HEK293 (cell line): ENCODE measurements at regions not wholly inside any gene's neighbourhood (a gene's known extent, or its start where the extent isn't known, plus 50 kb on each side); places are given as distances from the start of the nearest gene placed in this dataset.

Experiments used
- CTCF ChIA-PET: fragments of 350-600 bp; formaldehyde crosslinking; extraction: SDS; loops from one replicate; lab custom pipeline; 2021; ENCODE audit warnings: antibody characterized with exemption; lab: Yijun Ruan, JAX
- POLR2A ChIA-PET: fragments of 300-600 bp; formaldehyde crosslinking; extraction: SDS; loops from one replicate; lab custom pipeline; 2020; ENCODE audit warnings: antibody characterized with exemption, inconsistent platforms; lab: Yijun Ruan, JAX
- H3K27ac ChIP-seq: fragments of 200-500 bp; sonication (Bioruptor generic); 2 replicates; pipeline ENCODE4 v1.5.1; 2014; ENCODE audit warnings: low read depth, low read length, control low read depth, inconsistent platforms; ENCODE audit errors: extremely low read depth
- H3K36me3 ChIP-seq, 2 experiments: fragments of 200-500 bp in 1 of 2; sonication (Bioruptor generic) in 1 of 2; 1 replicate in 1 of 2; 2 replicates in 1 of 2; pipeline ENCODE4 v1.5.1; 2014 to 2017; ENCODE audit warnings: inconsistent platforms in 2 of 2, low read length in 2 of 2; ENCODE audit not compliant: control insufficient read depth in 2 of 2, insufficient read depth in 1 of 2
- H3K4me1 ChIP-seq: fragments of 200-500 bp; sonication (Bioruptor generic); 2 replicates; pipeline ENCODE4 v1.5.1; 2014; ENCODE audit warnings: mild to moderate bottlenecking, low read length, inconsistent platforms; ENCODE audit not compliant: control insufficient read depth, insufficient read depth
- H3K4me3 ChIP-seq: 2 replicates; pipeline ENCODE4 v1.5.1; 2011; ENCODE audit warnings: low read depth, mild to moderate bottlenecking, control low read depth, low read length, moderate library complexity
- H3K9me3 ChIP-seq: fragments of 200-500 bp; sonication (Bioruptor generic); 2 replicates; pipeline ENCODE4 v1.5.1; 2014; ENCODE audit warnings: low read depth, low read length, inconsistent platforms; ENCODE audit not compliant: control insufficient read depth, insufficient read depth
- ATF2 ChIP-seq: fragments of 450-650 bp; formaldehyde crosslinking; IDR thresholded peaks from 2 replicates; pipeline ENCODE4 v1.5.1; 2016; ENCODE audit warnings: missing biosample characterization, missing genetic modification characterization, low read depth
- BCL11A ChIP-seq: fragments of 450-650 bp; formaldehyde crosslinking; IDR thresholded peaks from 2 replicates; pipeline ENCODE4 v1.5.1; 2016; ENCODE audit warnings: low read depth, missing biosample characterization, missing genetic modification characterization
- GLI2 ChIP-seq: fragments of 450-650 bp; formaldehyde crosslinking; IDR thresholded peaks from 2 replicates; pipeline ENCODE4; 2017; ENCODE audit warnings: missing biosample characterization, missing genetic modification characterization, low read depth, borderline replicate concordance
- HOXC10 ChIP-seq: sonication (generic); formaldehyde crosslinking; IDR thresholded peaks from 2 replicates; pipeline ENCODE4 v1.8.1; 2023; ENCODE audit warnings: mild to moderate bottlenecking, missing genetic modification reagents
- KLF1 ChIP-seq: fragments of 450-650 bp; formaldehyde crosslinking; IDR thresholded peaks from 2 replicates; pipeline ENCODE4 v1.5.1; 2016; ENCODE audit warnings: missing biosample characterization, missing genetic modification characterization
- KLF10 ChIP-seq: fragments of 450-650 bp; IDR thresholded peaks from 2 replicates; pipeline ENCODE4 v1.5.1; 2018; ENCODE audit warnings: missing biosample characterization, mild to moderate bottlenecking, missing genetic modification characterization
- KLF16 ChIP-seq: fragments of 450-650 bp; formaldehyde crosslinking; IDR thresholded peaks from 2 replicates; pipeline ENCODE4 v1.5.1; 2017; ENCODE audit warnings: missing biosample characterization, missing genetic modification characterization
- SCRT2 ChIP-seq: fragments of 450-650 bp; formaldehyde crosslinking; IDR thresholded peaks from 2 replicates; pipeline ENCODE4 v1.5.1; 2016; ENCODE audit warnings: missing biosample characterization, missing genetic modification characterization
- WT1 ChIP-seq: fragments of 450-650 bp; formaldehyde crosslinking; IDR thresholded peaks from 2 replicates; pipeline ENCODE4 v1.5.1; 2016; ENCODE audit warnings: missing biosample characterization, missing genetic modification characterization
- ZBTB17 ChIP-seq: fragments of 450-650 bp; formaldehyde crosslinking; IDR thresholded peaks from 2 replicates; pipeline ENCODE4 v1.5.1; 2016; ENCODE audit warnings: missing biosample characterization, missing genetic modification characterization
- ZBTB20 ChIP-seq: fragments of 450-650 bp; formaldehyde crosslinking; IDR thresholded peaks from 2 replicates; pipeline ENCODE4 v1.5.1; 2016; ENCODE audit warnings: missing biosample characterization, missing genetic modification characterization
- ZFHX2 ChIP-seq: fragments of 450-650 bp; formaldehyde crosslinking; conservative IDR thresholded peaks from 2 replicates; pipeline ENCODE4 v1.5.1; 2016; ENCODE audit warnings: missing biosample characterization, missing genetic modification characterization
- ZFP69B ChIP-seq: fragments of 450-650 bp; formaldehyde crosslinking; IDR thresholded peaks from 2 replicates; pipeline ENCODE4 v1.5.1; 2016; ENCODE audit warnings: missing biosample characterization, missing genetic modification characterization
- ZNF121 ChIP-seq: fragments of 450-650 bp; formaldehyde crosslinking; IDR thresholded peaks from 2 replicates; pipeline ENCODE4 v1.5.1; 2016; ENCODE audit warnings: missing biosample characterization, missing genetic modification characterization
- ZNF133 ChIP-seq: fragments of 450-650 bp; formaldehyde crosslinking; IDR thresholded peaks from 2 replicates; pipeline ENCODE4 v1.5.1; 2016; ENCODE audit warnings: missing biosample characterization, missing genetic modification characterization
- ZNF239 ChIP-seq: fragments of 450-650 bp; formaldehyde crosslinking; IDR thresholded peaks from 2 replicates; pipeline ENCODE4 v1.5.1; 2016; ENCODE audit warnings: missing biosample characterization, missing genetic modification characterization
- ZNF274 ChIP-seq, 2 experiments: fragments of 200-500 bp in 1 of 2; fragments of 450-650 bp in 1 of 2; sonication (Bioruptor generic) in 1 of 2; formaldehyde crosslinking in 1 of 2; IDR thresholded peaks; 2 replicates each; pipeline versions ENCODE4 v1.5.1 to v1.6.1; 2014 to 2016; ENCODE audit warnings: borderline replicate concordance in 1 of 2, inconsistent platforms in 1 of 2, low read length in 1 of 2, missing biosample characterization in 1 of 2, missing genetic modification characterization in 1 of 2
- ZNF302 ChIP-seq: fragments of 450-650 bp; formaldehyde crosslinking; IDR thresholded peaks from 2 replicates; pipeline ENCODE4 v1.5.1; 2016; ENCODE audit warnings: missing biosample characterization, missing genetic modification characterization, low read depth
- ZNF354C ChIP-seq: fragments of 450-650 bp; formaldehyde crosslinking; IDR thresholded peaks from 2 replicates; pipeline ENCODE4 v1.5.1; 2016; ENCODE audit warnings: missing biosample characterization, missing genetic modification characterization, low read depth, borderline replicate concordance
- ZNF473 ChIP-seq: fragments of 450-650 bp; formaldehyde crosslinking; IDR thresholded peaks from 2 replicates; pipeline ENCODE4 v1.5.1; 2017; ENCODE audit warnings: missing biosample characterization, missing genetic modification characterization
- ZNF514 ChIP-seq: fragments of 450-650 bp; formaldehyde crosslinking; IDR thresholded peaks from 2 replicates; pipeline ENCODE4 v1.5.1; 2016; ENCODE audit warnings: missing biosample characterization, missing genetic modification characterization
- ZNF561 ChIP-seq: fragments of 450-650 bp; IDR thresholded peaks from 2 replicates; pipeline ENCODE4 v1.5.1; 2018; ENCODE audit warnings: missing biosample characterization, missing genetic modification characterization, borderline replicate concordance
- ZNF610 ChIP-seq: fragments of 450-650 bp; formaldehyde crosslinking; IDR thresholded peaks from 2 replicates; pipeline ENCODE4 v1.5.1; 2016; ENCODE audit warnings: missing biosample characterization, missing genetic modification characterization, borderline replicate concordance
- ZNF624 ChIP-seq: fragments of 450-650 bp; formaldehyde crosslinking; IDR thresholded peaks from 2 replicates; pipeline ENCODE4 v1.5.1; 2017; ENCODE audit warnings: missing biosample characterization, missing genetic modification characterization
- ZNF654 ChIP-seq: fragments of 450-650 bp; formaldehyde crosslinking; IDR thresholded peaks from 2 replicates; pipeline ENCODE4 v1.5.1; 2016; ENCODE audit warnings: low read depth, missing biosample characterization, missing genetic modification characterization
- ZNF670 ChIP-seq: fragments of 450-650 bp; formaldehyde crosslinking; IDR thresholded peaks from 2 replicates; pipeline ENCODE4 v1.5.1; 2016; ENCODE audit warnings: missing biosample characterization, missing genetic modification characterization, low read depth
- ZSCAN16 ChIP-seq: fragments of 450-650 bp; formaldehyde crosslinking; IDR thresholded peaks from 2 replicates; pipeline ENCODE4 v1.5.1; 2016; ENCODE audit warnings: missing biosample characterization, missing genetic modification characterization
- TF ChIP-seq, protein P1 (sequence below): fragments of 450-650 bp; formaldehyde crosslinking; IDR thresholded peaks from 2 replicates; pipeline ENCODE4 v1.5.0; 2017; ENCODE audit warnings: missing biosample characterization, missing genetic modification characterization, borderline replicate concordance

- TF ChIP-seq ATF2 (tag by site-specific recombination) (no peak), ZNF624 (tag by site-specific recombination) (no peak), ZNF670 (tag by site-specific recombination) (no peak)
Measured at GRCh38 chr11:127338380-127339259, 338.1 kb upstream of the KIRREL3 start (continued).

DNA sequence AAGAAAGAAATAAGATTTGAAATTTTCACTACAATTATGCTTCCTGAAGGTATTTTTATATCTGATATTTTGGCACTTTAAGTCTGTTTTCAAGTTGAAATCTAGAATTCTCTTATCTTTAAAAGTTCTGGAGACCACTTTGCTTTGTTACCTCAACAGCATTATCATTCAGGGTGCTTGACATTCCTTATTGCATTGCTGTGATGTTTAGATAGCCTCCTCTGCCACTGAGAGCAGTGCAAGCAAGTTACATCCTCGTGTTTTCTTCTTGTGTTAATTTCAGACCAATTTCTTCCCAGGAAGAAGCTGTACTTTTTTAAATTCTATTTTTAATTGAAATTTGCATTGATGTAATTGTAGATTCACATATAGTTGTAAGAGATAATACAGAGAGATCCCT lies 333.9 kb upstream of the KIRREL3 start:
- POLR2A ChIA-PET = no interaction called here

GRCh38 chr11:127332896-127333295 lies 332.3 kb upstream of the KIRREL3 start:
- H3K27ac ChIP-seq = no peak overlapping the region
- TF ChIP-seq SCRT2 (tag by site-specific recombination) = no peak
- TF ChIP-seq, all 188 proteins: peak for 0
- ChIA-PET CTCF (no interaction called here), POLR2A (no interaction called here)
- Histone ChIP-seq H3K36me3 (no peaks in the 10 kb centered on the region), H3K4me3 (no peak overlapping the region), H3K9me3 (no peaks in the 10 kb centered on the region), H3K4me1 (no peaks in the 10 kb centered on the region)

More for the DNA sequence above, 333.9 kb upstream of the KIRREL3 start:
- no peak overlapping the region for H3K4me3 ChIP-seq
- CTCF ChIA-PET = no interaction called here
- TF ChIP-seq KLF10 (tag by site-specific recombination) (no peak), ZNF302 (tag by site-specific recombination) (no peak), ZNF239 (tag by site-specific recombination) (no peak), GLI2 (no peak), ZNF624 (tag by site-specific recombination) (no peak), KLF16 (tag by site-specific recombination) (no peak), ZBTB17 (no peak), ZNF133 (no peak), HOXC10 (CRISPR knock-in tag) (no peak), KLF1 (tag by site-specific recombination) (no peak), ZFHX2 (tag by site-specific recombination) (no peak), ZBTB20 (no peak)
- no peak overlapping the region for H3K27ac ChIP-seq
- H3K36me3 ChIP-seq = no peaks in the 10 kb centered on the region
- H3K9me3 ChIP-seq = no peaks in the 10 kb centered on the region
- no peaks in the 10 kb centered on the region for H3K4me1 ChIP-seq

GRCh38 chr11:127330044-127330443 lies 329.5 kb upstream of the KIRREL3 start:
- POLR2A ChIA-PET = no interaction called here
- TF ChIP-seq ZNF514 (tag by site-specific recombination) = no peak
- TF ChIP-seq ZFP69B = no peak
- TF ChIP-seq ZNF610 (tag by site-specific recombination) = no peak
- no peak for TF ChIP-seq ZNF473
- no peak for TF ChIP-seq ZSCAN16 (tag by site-specific recombination)
- TF ChIP-seq ZNF121 (tag by site-specific recombination) = no peak
- TF ChIP-seq ZNF561 (tag by site-specific recombination) = no peak
- TF ChIP-seq ZNF354C (tag by site-specific recombination) = no peak
- TF ChIP-seq, protein P1, sequence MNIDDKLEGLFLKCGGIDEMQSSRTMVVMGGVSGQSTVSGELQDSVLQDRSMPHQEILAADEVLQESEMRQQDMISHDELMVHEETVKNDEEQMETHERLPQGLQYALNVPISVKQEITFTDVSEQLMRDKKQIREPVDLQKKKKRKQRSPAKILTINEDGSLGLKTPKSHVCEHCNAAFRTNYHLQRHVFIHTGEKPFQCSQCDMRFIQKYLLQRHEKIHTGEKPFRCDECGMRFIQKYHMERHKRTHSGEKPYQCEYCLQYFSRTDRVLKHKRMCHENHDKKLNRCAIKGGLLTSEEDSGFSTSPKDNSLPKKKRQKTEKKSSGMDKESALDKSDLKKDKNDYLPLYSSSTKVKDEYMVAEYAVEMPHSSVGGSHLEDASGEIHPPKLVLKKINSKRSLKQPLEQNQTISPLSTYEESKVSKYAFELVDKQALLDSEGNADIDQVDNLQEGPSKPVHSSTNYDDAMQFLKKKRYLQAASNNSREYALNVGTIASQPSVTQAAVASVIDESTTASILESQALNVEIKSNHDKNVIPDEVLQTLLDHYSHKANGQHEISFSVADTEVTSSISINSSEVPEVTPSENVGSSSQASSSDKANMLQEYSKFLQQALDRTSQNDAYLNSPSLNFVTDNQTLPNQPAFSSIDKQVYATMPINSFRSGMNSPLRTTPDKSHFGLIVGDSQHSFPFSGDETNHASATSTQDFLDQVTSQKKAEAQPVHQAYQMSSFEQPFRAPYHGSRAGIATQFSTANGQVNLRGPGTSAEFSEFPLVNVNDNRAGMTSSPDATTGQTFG (tag by site-specific recombination) = no peak
- TF ChIP-seq HOXC10 (CRISPR knock-in tag) = no peak
- no peak for TF ChIP-seq BCL11A (tag by site-specific recombination)
- no peak for TF ChIP-seq WT1 (tag by site-specific recombination)
- no peak for TF ChIP-seq ZNF274 (IDR thresholded peaks at IDR 0.05; ENCODE audit: low read length)
- TF ChIP-seq ZNF274 (tag by site-specific recombination; IDR thresholded peaks at IDR 0.05; ENCODE audit: borderline replicate concordance) = no peak
- TF ChIP-seq ZNF654 (tag by site-specific recombination) = no peak
- TF ChIP-seq ZNF670 (tag by site-specific recombination) = no peak

More at GRCh38 chr11:127330044-127330443, 329.5 kb upstream of the KIRREL3 start:
- CTCF ChIA-PET = interaction anchor here (1.0 to 1.2 kb wide), 2 partner anchors 12 to 16 kb away, joined by 3 to 4 read pairs; no protein-coding TSS in a partner anchor
- no peaks in the 10 kb centered on the region for H3K36me3 ChIP-seq
- H3K9me3 ChIP-seq = no peaks in the 10 kb centered on the region
- H3K4me1 ChIP-seq = no peaks in the 10 kb centered on the region
- no peak overlapping the region for H3K4me3 ChIP-seq
- H3K27ac ChIP-seq = no peak overlapping the region
